ENCODE measurements at regions not wholly inside any gene's neighbourhood (a gene's known extent, or its start where the extent isn't known, plus 50 kb on each side); places are given as distances from the start of the nearest gene placed in this dataset.

DNA sequence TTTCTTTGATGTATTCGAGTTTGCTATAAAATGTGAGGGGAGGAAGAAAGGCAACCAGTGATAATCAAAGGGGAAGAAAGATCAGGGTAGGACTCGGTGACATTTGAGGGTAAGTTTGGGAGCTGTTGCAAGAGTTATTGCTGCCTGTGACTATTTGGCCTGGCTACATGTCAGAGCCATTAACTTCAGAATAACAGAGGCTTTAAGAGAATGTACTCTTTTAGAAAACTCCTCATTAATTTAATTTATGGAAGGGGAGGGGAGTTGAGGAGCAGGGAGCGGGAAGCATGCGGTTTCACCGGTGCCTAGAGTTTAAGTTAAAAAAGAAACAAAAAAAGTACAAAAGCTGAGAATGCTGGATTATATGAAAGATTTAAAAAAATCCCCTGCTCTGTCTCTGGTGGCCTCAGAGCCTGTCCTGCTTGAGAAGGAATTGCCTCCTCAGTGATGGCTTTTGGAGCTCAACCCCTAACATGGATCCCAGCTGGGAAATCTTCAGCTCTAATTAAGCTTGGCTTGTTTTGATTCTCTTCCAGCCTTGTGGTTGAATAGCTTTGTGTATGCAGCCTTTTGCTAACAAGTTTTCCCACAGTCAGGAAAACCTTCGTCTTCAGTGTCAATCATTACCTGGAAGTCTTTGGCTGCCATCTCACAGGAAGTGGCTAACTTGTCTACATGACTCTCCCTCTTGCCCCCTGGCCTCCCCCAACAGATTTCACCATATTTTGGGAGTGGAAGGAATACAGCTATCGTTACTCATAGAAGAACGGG lies 238.2 kb downstream of the SOX4 start:
- H3K4me3 Mint-ChIP-seq: no peak overlapping the region
- H3K27ac Mint-ChIP-seq: no peak overlapping the region
- no peak for DNase-seq
- no peaks in the 10 kb centered on the region for H3K27me3 Mint-ChIP-seq
- peaks cover 2% of the 10 kb centered on the region for H3K9me3 Mint-ChIP-seq
- POLR2A ChIA-PET: no interaction called here
- CTCF ChIA-PET: no interaction called here
- no peaks in the 10 kb centered on the region for H3K36me3 Mint-ChIP-seq (ENCODE audit: low read depth)
- no peaks in the 10 kb centered on the region for H3K4me1 Mint-ChIP-seq

DNA sequence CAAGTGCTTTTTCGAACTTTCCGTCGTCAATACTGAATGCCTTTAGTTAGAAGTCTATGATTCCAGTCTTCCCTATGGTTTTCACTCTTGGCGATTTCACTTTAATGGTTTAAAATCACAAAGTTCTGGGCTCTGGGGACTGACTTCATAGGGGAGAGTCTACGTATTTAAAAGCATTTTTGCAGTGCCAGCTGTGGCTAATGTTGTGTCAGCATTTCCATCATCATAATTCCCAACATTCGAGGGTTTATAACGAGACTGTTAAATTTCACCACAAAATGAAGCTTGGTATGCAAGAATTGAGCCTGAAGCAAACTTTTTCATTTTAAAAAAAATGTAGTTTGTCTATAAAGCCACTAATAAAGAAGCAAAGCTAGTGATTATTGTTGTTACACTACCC lies 242.7 kb downstream of the SOX4 start:
- no peaks in the 10 kb centered on the region for H3K36me3 Mint-ChIP-seq (ENCODE audit: low read depth)
- H3K27ac Mint-ChIP-seq: no peak overlapping the region
- no peaks in the 10 kb centered on the region for H3K27me3 Mint-ChIP-seq
- no peaks in the 10 kb centered on the region for H3K4me1 Mint-ChIP-seq
- H3K4me3 Mint-ChIP-seq: no peak overlapping the region
- DNase-seq: no peak
- ChIA-PET POLR2A (no interaction called here), CTCF (no interaction called here)
- peaks cover 2% of the 10 kb centered on the region for H3K9me3 Mint-ChIP-seq

DNA sequence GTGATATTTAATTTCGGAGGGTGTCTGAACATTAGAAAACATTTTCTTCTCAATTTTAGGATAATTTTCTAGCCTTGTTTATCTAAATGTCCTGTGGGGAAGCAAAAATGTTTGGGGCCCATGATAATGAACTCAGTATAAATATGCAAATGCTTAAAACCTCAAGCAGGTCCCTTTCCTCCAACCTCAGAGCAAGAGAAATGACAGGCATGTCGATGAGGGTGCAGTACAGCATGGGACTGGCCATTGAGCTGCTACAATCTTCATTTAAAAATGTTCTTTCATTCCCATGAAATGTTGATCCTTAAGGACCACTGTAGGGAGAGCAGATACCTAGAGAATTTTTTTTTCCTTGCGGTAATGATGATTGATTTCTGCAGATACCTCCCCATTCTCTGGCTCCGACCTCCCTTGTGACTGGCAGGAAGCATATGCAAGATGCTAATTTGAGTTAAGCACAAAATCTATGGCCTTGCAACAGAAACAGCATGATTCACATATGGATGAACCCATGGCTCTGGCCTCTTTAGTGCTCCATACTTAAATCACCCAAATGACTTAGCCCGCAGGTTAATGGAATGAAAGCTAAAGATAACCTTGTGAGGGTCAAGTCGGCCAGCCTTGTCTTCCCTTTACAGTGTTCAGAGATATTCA lies 243.3 kb downstream of the SOX4 start:
- Mint-ChIP-seq H3K9me3 (peaks cover 2% of the 10 kb centered on the region), H3K27me3 (no peaks in the 10 kb centered on the region), H3K4me3 (no peak overlapping the region), H3K27ac (no peak overlapping the region), H3K4me1 (no peaks in the 10 kb centered on the region), H3K36me3 (ENCODE audit: low read depth) (no peaks in the 10 kb centered on the region)
- CTCF ChIA-PET: no interaction called here
- DNase-seq: no peak
- POLR2A ChIA-PET: no interaction called here

DNA sequence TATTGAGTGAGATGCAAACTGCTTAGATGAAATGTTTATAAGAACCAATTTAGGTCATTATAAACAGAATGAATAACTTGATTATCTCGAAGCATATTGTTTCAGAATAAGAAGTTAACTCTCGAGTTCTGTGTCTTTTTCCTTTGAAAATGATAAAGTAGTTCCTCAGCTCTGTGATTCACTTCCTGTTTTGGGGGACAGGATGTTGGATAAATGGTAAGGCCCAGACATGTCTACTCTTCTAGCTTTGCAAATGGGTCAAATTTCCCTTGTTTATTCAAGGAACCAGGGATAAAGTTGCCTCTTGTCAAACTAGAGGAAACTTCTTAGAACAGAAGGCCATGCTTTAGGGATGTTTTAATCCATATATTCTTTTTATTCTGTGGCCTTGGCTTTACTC lies 246.9 kb downstream of the SOX4 start:
- Mint-ChIP-seq H3K27ac (no peak overlapping the region), H3K4me1 (no peaks in the 10 kb centered on the region), H3K36me3 (ENCODE audit: low read depth) (no peaks in the 10 kb centered on the region), H3K4me3 (no peak overlapping the region), H3K9me3 (no peaks in the 10 kb centered on the region), H3K27me3 (no peaks in the 10 kb centered on the region)
- ChIA-PET POLR2A (no interaction called here), CTCF (no interaction called here)
- no peak for DNase-seq

DNA sequence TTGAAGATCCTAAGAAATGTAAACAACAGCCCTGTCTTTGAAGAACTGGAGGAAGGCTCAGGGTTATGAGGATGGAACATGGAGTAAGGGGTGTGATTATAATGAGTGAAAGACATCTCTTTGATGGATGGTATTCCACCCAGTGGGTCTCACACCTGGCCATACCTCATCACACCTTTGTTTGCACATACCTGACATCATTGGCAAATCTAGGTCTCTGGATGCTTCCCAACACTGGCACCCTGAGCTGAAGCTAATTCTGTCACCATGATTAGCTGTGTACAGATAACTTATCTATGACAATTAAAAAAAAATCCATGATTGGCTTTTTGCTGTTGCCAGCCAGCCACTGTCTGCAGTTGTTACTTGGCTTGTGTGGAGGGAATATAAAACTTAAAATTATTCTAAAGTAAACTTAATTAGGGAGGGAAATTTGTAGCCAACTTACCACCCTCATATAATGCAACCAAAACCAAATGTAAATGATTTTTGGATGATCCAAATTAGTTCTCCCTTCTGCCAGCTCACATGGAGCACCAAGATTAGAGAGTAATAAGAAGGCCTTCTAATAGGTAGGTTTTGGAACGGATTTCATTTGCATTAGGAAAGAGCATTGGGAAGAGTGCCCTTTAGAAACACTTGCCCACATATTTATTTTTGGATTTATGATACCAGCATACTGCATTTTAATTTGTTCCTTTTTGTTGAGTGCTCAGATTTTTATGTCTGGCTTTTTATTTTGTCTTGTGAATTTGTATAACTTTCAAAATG lies 249.5 kb downstream of the SOX4 start:
- Mint-ChIP-seq H3K9me3 (no peaks in the 10 kb centered on the region), H3K4me1 (no peaks in the 10 kb centered on the region), H3K36me3 (ENCODE audit: low read depth) (no peaks in the 10 kb centered on the region), H3K27ac (no peak overlapping the region), H3K4me3 (no peak overlapping the region), H3K27me3 (no peaks in the 10 kb centered on the region)
- POLR2A ChIA-PET: no interaction called here
- DNase-seq: no peak
- CTCF ChIA-PET: no interaction called here

DNA sequence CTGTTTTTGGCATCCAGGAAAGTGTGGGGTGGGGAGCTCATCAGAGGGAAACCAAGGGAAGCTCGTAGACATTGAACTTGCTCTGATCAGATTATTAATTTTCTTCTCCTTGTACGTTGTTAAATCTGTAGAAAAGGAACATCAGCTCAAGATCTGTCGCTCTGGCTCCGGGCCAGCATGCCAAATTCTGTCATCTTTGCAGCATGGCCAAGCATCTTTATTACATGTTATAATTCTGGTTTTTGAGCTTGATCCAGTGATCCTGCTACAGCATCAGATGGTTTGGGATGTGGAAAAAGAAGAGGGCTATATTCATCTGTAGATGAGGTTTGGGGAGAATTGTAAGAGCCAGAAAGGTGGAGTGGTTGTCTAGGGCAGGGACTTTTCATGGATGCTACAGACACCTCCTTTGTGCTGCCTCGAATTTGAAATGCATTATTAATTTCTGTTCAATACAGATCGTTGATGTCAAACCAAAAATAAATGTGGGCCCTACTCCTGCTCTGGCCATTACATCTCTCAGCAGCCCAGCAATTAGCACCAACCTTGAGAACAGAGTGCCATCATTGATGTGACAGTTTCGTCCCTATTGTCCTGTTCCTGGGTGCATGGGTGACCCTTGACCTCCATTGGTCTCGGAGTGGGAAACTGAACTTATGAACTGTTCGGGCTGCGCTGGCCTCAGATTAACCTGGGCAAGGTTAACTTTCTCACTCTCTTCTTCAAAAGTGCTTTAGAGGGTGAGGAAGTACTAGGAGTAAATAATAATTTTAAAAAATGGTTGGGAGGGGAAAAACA lies 250.8 kb downstream of the SOX4 start:
- ChIA-PET POLR2A (no interaction called here), CTCF (no interaction called here)

DNA sequence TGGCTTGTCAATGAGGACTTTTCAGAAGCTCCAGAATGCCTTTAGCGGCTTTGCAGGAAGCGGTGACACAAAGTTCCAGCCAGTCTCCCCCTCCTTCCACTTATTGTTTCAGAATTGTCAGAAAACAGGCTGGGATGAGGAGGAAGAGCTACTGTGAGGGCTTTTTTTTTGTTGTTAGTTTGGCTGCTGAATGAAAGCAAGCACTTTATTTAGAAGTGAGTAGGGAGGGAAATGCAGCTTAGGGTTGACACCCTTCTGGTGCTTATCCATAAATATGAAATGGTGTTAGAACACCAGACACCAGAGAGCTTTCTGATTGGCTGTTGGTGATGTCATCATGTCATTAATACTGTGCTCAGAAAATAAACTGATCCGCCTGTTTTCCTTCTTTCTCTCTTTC lies 251.5 kb downstream of the SOX4 start:
- Mint-ChIP-seq H3K4me1 (no peaks in the 10 kb centered on the region), H3K27ac (no peak overlapping the region), H3K27me3 (peaks cover 2% of the 10 kb centered on the region), H3K36me3 (ENCODE audit: low read depth) (no peaks in the 10 kb centered on the region), H3K4me3 (no peak overlapping the region), H3K9me3 (no peaks in the 10 kb centered on the region)
- no peak for DNase-seq
- ChIA-PET CTCF (no interaction called here), POLR2A (no interaction called here)

More for the DNA sequence above, 250.8 kb downstream of the SOX4 start:
- no peaks in the 10 kb centered on the region for H3K4me1 Mint-ChIP-seq
- H3K4me3 Mint-ChIP-seq: no peak overlapping the region
- H3K27me3 Mint-ChIP-seq: peaks cover 2% of the 10 kb centered on the region
- H3K27ac Mint-ChIP-seq: no peak overlapping the region
- H3K9me3 Mint-ChIP-seq: no peaks in the 10 kb centered on the region
- no peak for DNase-seq
- no peaks in the 10 kb centered on the region for H3K36me3 Mint-ChIP-seq (ENCODE audit: low read depth)

DNA sequence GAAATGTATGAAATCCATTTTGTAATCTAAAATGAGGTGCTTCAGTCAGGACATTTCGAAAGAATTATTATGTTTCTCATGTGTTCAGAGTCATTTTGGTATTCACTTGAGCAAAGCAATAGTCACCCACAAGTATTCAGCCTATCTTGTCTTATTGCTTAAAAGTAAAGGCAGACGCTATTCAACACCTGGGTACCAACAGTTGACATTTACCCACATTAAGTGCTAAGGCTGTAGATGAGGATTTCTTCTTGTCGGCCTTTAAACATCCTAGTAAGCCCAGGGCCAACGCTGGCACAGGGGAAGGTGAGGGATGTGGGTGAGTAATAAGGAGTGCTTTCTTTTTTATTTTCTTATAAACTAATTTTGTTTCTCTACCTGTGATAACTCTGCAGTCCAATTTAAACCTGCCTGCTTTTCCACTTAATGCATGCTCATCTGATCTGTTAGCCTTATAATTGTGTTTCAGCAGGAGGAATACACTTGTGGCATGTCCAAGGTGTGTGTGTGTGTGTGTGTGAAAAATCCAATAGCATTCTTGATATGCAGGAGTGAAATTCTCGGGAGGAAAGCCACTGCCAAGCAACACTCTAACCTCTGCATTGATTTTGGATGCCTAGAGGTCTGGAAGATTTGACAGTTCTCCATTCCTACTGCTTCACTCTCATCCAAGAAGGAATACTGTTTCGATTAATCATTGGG lies 252.0 kb downstream of the SOX4 start:
- no peak overlapping the region for H3K27ac Mint-ChIP-seq
- POLR2A ChIA-PET: no interaction called here
- no peak overlapping the region for H3K4me3 Mint-ChIP-seq
- H3K9me3 Mint-ChIP-seq: no peaks in the 10 kb centered on the region
- H3K27me3 Mint-ChIP-seq: peaks cover 2% of the 10 kb centered on the region
- DNase-seq: no peak
- CTCF ChIA-PET: no interaction called here
- no peaks in the 10 kb centered on the region for H3K36me3 Mint-ChIP-seq (ENCODE audit: low read depth)
- H3K4me1 Mint-ChIP-seq: no peaks in the 10 kb centered on the region

DNA sequence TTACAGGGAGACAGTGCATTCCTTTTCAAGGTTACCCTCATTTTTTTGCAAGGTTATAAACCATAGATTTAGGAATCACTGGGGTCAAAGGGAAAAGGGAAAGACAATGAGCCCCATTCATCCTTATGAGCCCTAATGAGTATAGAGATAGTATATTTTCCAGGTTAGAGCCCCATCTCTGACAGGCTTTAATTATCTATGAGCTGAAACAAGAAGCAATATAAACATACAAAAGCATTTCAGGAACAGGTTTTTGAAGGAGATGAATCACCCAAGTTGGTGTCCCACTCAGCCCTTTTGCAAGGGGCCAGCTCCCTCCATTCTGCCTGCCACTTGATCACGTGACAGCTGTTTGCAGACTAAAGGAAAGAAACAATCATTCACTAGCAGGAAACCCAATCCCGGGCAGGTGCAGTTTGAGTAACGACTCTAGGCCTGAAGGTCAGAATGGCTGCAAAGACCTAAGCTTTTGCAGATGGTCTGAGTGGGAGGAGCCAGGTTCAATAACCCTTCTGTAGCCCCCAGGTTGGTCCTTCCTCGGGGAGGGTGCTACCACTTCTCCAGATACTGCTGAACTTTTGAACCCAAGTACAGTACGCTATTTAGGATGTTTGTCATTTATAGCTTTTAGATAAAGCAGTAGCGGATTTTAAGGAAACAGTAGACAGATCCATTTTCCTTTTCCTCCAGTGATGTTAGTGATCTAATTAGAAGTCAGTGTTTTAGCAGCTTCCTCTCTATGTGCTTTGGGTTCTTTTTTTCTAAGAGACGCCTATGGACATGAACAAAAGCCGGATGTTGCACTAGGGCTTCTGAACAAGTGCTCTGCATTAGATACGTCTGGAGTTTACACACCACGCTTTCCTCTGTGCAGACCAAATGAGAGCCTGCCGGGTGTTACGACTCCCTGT lies 253.2 kb downstream of the SOX4 start:
- ChIA-PET POLR2A (interaction anchor here (0.7 kb wide), 1 partner anchor 753 kb away, joined by 4 read pairs; no protein-coding TSS in a partner anchor), CTCF (no interaction called here)
- Mint-ChIP-seq H3K4me1 (no peaks in the 10 kb centered on the region), H3K9me3 (no peaks in the 10 kb centered on the region), H3K4me3 (no peak overlapping the region), H3K36me3 (ENCODE audit: low read depth) (no peaks in the 10 kb centered on the region), H3K27ac (no peak overlapping the region), H3K27me3 (peaks cover 2% of the 10 kb centered on the region)
- DNase-seq: no peak

DNA sequence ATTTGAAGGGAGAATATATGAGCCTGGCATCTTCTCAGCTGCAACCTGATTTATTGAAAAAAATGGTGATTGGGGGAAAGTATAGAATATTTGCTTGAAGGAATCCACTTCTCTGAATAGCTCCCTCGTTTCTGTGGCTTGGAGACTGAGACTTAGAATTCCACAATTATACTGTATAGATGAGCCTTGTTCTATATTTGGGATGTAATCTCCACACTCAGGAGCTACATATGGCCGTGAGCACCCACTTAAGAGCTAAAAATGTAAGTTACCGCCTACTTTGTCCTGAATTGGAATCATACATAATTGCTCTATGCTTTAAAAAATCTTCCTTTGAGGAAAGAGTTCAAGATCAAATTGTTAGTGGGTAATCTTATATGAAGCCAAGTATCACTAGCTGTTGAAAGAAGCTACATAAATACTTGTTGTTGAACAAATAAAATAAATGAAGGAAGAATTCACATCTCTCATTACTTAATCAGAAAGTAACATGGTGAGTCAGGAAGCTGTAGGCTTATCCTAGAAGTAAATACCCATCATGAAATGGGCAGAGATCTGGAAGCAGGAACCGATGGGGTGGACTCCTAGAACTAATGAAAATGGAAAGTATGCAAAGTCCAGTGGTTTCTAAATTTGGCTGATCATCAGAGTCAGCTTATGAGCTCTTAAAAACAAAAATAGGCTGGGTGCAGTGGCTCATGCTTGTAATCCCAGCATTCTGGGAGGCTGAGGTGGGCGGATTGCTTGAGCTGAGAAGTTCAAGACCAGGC lies 254.3 kb downstream of the SOX4 start:
- peaks cover 2% of the 10 kb centered on the region for H3K27me3 Mint-ChIP-seq
- DNase-seq: no peak
- H3K4me1 Mint-ChIP-seq: no peaks in the 10 kb centered on the region
- no peak overlapping the region for H3K27ac Mint-ChIP-seq
- H3K36me3 Mint-ChIP-seq (ENCODE audit: low read depth): no peaks in the 10 kb centered on the region
- no peak overlapping the region for H3K4me3 Mint-ChIP-seq
- no peaks in the 10 kb centered on the region for H3K9me3 Mint-ChIP-seq
- POLR2A ChIA-PET: no interaction called here
- CTCF ChIA-PET: interaction anchor here (0.7 kb wide), 1 partner anchor 338 kb away, joined by 4 read pairs; no protein-coding TSS in a partner anchor

DNA sequence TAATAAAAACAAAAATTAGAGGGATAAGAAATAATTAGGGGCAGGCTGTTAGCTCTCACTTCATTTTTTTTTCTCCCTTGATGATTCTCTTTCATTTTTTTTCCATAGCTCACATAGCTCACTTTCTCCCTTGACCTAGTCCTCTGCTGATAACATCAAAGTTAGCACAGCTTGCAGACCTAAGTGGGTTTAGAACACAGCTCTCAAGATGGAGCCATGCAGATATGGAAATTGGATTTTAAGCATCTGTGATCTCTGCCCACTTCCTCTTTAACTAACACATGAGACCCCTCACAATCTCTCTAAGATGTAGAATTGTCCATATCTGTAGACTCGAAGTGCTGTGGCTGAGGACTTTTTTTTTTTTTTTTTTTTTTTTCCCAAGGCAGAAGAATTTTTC lies 257.1 kb downstream of the SOX4 start:
- Mint-ChIP-seq H3K27me3 (peaks cover 2% of the 10 kb centered on the region), H3K4me3 (no peak overlapping the region), H3K9me3 (no peaks in the 10 kb centered on the region), H3K27ac (no peak overlapping the region), H3K4me1 (no peaks in the 10 kb centered on the region), H3K36me3 (ENCODE audit: low read depth) (no peaks in the 10 kb centered on the region)
- no peak for DNase-seq
- ChIA-PET CTCF (no interaction called here), POLR2A (no interaction called here)

All from activated CD4-positive, alpha-beta memory T cell treated with anti-CD3 and anti-CD28 coated beads, Interleukin-2, amount 10 ng/mL, durations not matched to agents 7 days and 5 days (primary cell).